ENCODE measurements at regions not wholly inside any gene's neighbourhood (a gene's known extent, or its start where the extent isn't known, plus 50 kb on each side); places are given as distances from the start of the nearest gene placed in this dataset.

DNA sequence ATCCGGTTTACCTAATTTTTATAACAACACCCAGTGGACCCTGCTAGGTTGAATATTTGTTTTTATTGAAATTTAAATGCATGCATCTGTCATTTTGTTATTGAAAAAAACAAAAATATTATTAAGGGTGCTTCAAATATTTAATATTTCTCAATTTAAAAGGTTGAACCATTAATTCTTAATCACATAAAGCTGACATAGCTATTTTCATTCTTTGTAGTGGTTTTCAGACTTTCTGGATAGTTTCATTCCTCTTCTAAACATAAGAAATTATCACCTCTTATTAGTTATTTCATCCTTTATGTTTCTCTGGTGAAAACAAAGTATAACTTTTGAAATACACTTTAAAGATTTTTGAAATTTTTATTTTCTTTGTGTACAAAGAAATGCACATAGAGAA is 369.9 kb upstream of the PLSCR5 start:
- Histone ChIP-seq H2BK120ac (ENCODE audit: low read depth, low read length) (no peak overlapping the region), H3K14ac (replicated peaks; ENCODE audit: low read depth, low read length) (no peak overlapping the region), H4K91ac (ENCODE audit: insufficient read depth, low read depth, low read length) (no peak overlapping the region), H3K56ac (ENCODE audit: extremely low read depth, insufficient read depth, low read length) (no peak overlapping the region), H3K27me3 (ENCODE audit: control insufficient read depth, insufficient read depth, low read length) (no peaks in the 10 kb centered on the region), H3K23ac (ENCODE audit: low read depth, low read length) (no peak overlapping the region), H3K9ac (ENCODE audit: low read depth, low read length) (no peak overlapping the region), H3K36me3 (ENCODE audit: control insufficient read depth, insufficient read depth, low read length) (no peaks in the 10 kb centered on the region), H3K9me1 (ENCODE audit: insufficient read depth, low read length) (no peaks in the 10 kb centered on the region), H2BK15ac (ENCODE audit: low read depth, low read length) (no peak overlapping the region), H3K4me2 (ENCODE audit: low read depth, low read length) (no peak overlapping the region), H3K9me3 (ENCODE audit: control insufficient read depth, insufficient read depth, low read length) (no peaks in the 10 kb centered on the region), H3K4me3 (ENCODE audit: insufficient read depth, low read depth, low read length) (no peak overlapping the region), H2BK5ac (ENCODE audit: low read depth, low read length, poor library complexity, severe bottlenecking) (no peak overlapping the region), H4K20me1 (ENCODE audit: insufficient read depth, low read length) (no peaks in the 10 kb centered on the region), H2BK20ac (ENCODE audit: low read depth, low read length) (no peak overlapping the region), H3K79me1 (ENCODE audit: low read depth in 1 of 2, low read length in 2 of 2) (no peaks in the 10 kb centered on the region), H2AK9ac (replicated peaks; ENCODE audit: low read depth, low read length, poor library complexity) (no peak overlapping the region), H3K4me1 (ENCODE audit: control insufficient read depth, insufficient read depth, low read length) (no peaks in the 10 kb centered on the region), H3K4ac (ENCODE audit: low read depth, low read length) (no peak overlapping the region), H4K5ac (ENCODE audit: low read depth, low read length) (no peak overlapping the region), H3K18ac (ENCODE audit: low read depth, low read length) (no peak overlapping the region), H2AK5ac (ENCODE audit: low read depth, low read length) (no peak overlapping the region), H3K27ac (ENCODE audit: insufficient read depth, low read length) (no peak overlapping the region), H2AFZ (replicated peaks; ENCODE audit: low read length, poor library complexity) (no peak overlapping the region), H4K8ac (ENCODE audit: low read depth in 2 of 2, low read length in 2 of 2) (no peak overlapping the region)
- dilution Hi-C loops (cut with HindIII; ENCODE audit: low sequenced_read_pairs, unreplicated experiment): no loop called here
- intact Hi-C loops (cut with micrococcal nuclease): no loop called here
- in situ Hi-C loops (cut with MboI; ENCODE audit: low sequenced_read_pairs): no loop called here
- ChIA-PET CTCF (interaction anchor here (0.6 kb wide), 1 partner anchor 32 kb away, joined by 3 read pairs; no protein-coding TSS in a partner anchor), POLR2A (ENCODE audit: unreplicated experiment) (no interaction called here)
- TF ChIP-seq MAFK (IDR thresholded peaks at IDR 0.05; ENCODE audit: low read depth, low read length) (peak; percentile 61), RAD21 (IDR thresholded peaks at IDR 0.05; ENCODE audit: low read length) (no peak), FOS (IDR thresholded peaks at IDR 0.05; ENCODE audit: low read depth, low read length) (no peak), RFX5 (IDR thresholded peaks at IDR 0.05; ENCODE audit: low read depth, low read length) (no peak), BHLHE40 (IDR thresholded peaks at IDR 0.05; ENCODE audit: low read depth, low read length) (no peak)
- BruUV-seq (replicated peaks): no TSS peak
- ATAC-seq (ENCODE audit: low read depth): no peak
- no CpG with 5 or more reads among the region's 1 CpG for WGBS, 2 experiments (ENCODE audit: extremely low coverage in 2 of 2, insufficient read length in 1 of 2)
- no peak for DNase-seq
